Peyer's patch (tissue), 4 donors: ENCODE measurements at regions not wholly inside any gene's neighbourhood (a gene's known extent, or its start where the extent isn't known, plus 50 kb on each side); places are given as distances from the start of the nearest gene placed in this dataset.

Source experiments
- CTCF ChIP-seq, 6 experiments: fragments of 450-650 bp in 4 of 6; fragments of 200-600 bp in 2 of 6; sonication (generic) in 1 of 6; IDR thresholded peaks; one replicate each; pipeline ENCODE4 v1.5.1; 2017 to 2019; ENCODE audit warnings: antibody characterized with exemption in 6 of 6, mild to moderate bottlenecking in 3 of 6, moderate library complexity in 1 of 6
- POLR2A ChIP-seq, 2 donors: fragments of 450-650 bp; IDR thresholded peaks; one replicate each; pipeline ENCODE4 v1.5.1; 2017; ENCODE audit warnings: antibody characterized with exemption in 2 of 2, mild to moderate bottlenecking in 2 of 2, moderate library complexity in 2 of 2

- TF ChIP-seq CTCF (IDR thresholded peaks at IDR 0.05) (no peak), POLR2A (IDR thresholded peaks at IDR 0.05) (no peak)
Measured at GRCh38 chrX:45524805-45525204, 324.1 kb upstream of the DIPK2B start.
